K562 (cell line): ENCODE measurements at regions not wholly inside any gene's neighbourhood (a gene's known extent, or its start where the extent isn't known, plus 50 kb on each side); places are given as distances from the start of the nearest gene placed in this dataset.

ENCODE experiments used
- ATAC-seq: fragments of 200-7000 bp; cut with Tn5 transposase; 3 replicates; pipeline ENCODE4 v1.9.1; 2020; ENCODE audit warnings: moderate library complexity
- BruUV-seq: library from RNA; stranded (reverse); fragments of 400-500 nt; replicated peaks from 2 replicates; lab custom pipeline; 2021; lab: Mats Ljungman, UMichigan
- CTCF ChIA-PET: fragments of 300-600 bp; formaldehyde crosslinking; extraction: SDS; loops from one replicate; lab custom pipeline; 2021; ENCODE audit warnings: low intra/inter-chr PET ratio; lab: Yijun Ruan, JAX
- POLR2A ChIA-PET: fragments of 300-600, 350-650 bp; sonication (Branson Sonifier 250); formaldehyde crosslinking; extraction: SDS; loops from one replicate; lab custom pipeline; 2021; ENCODE audit warnings: antibody characterized with exemption, inconsistent platforms; lab: Yijun Ruan, JAX
- DNase-seq, 4 experiments: peaks; one replicate each; pipeline versions ENCODE4 v3.0.0 to v3.0.0-alpha.2; 2011 to 2018; ENCODE audit warnings: low spot score in 3 of 4, mixed read lengths in 3 of 4; ENCODE audit errors: extremely low read depth in 1 of 4
- FAIRE-seq: peaks from 2 replicates; lab custom pipeline; 2011; peaks lifted over from hg19 to GRCh38; lab: Jason Lieb, UNC
- H2AFZ ChIP-seq: 2 replicates; pipeline ENCODE4 v1.6.0; 2011; ENCODE audit warnings: low read depth, low read length, control low read depth, inconsistent platforms
- H3K27ac ChIP-seq: fragments of 200-600 bp; 3 replicates; pipeline ENCODE4 v1.8.0; 2011; ENCODE audit warnings: low read depth, mild to moderate bottlenecking, control low read depth, inconsistent platforms, low read length, moderate library complexity, mixed read lengths; ENCODE audit errors: extremely low read depth
- H3K27me3 ChIP-seq, 2 experiments: fragments of 300-600 bp in 1 of 2; 2 replicates in 1 of 2; 3 replicates in 1 of 2; pipeline versions ENCODE4 v1.6.0 to v1.8.0; 2011; ENCODE audit warnings: inconsistent platforms in 2 of 2, low read length in 2 of 2, mild to moderate bottlenecking in 1 of 2, mixed read lengths in 1 of 2, moderate library complexity in 1 of 2; ENCODE audit not compliant: control insufficient read depth in 2 of 2, insufficient read depth in 2 of 2
- H3K36me3 ChIP-seq: fragments of 300-600 bp; 3 replicates; pipeline ENCODE4 v1.8.0; 2011; ENCODE audit warnings: mild to moderate bottlenecking, low read length, inconsistent platforms; ENCODE audit not compliant: control insufficient read depth, insufficient read depth
- H3K4me1 ChIP-seq, 2 experiments: fragments of 200-600 bp in 1 of 2; replicated peaks in 1 of 2; 2 replicates in 1 of 2; 3 replicates in 1 of 2; pipeline versions ENCODE4 v1.5.1 to v1.8.0; 2011; ENCODE audit warnings: inconsistent platforms in 2 of 2, low read length in 2 of 2, mild to moderate bottlenecking in 1 of 2, mixed read lengths in 1 of 2, moderate library complexity in 1 of 2; ENCODE audit not compliant: control insufficient read depth in 2 of 2, insufficient read depth in 2 of 2
- H3K4me2 ChIP-seq: 2 replicates; pipeline ENCODE4 v1.6.1; 2011; ENCODE audit warnings: low read length, control low read depth, inconsistent platforms, mixed read lengths; ENCODE audit not compliant: insufficient read depth
- H3K4me3 ChIP-seq: fragments of 200-600 bp; sonication (generic), shearing (Covaris generic); 2 replicates; pipeline ENCODE4 v1.5.1; 2016; ENCODE audit warnings: control low read depth, inconsistent platforms
- H3K79me2 ChIP-seq: fragments of 200-600 bp; 3 replicates; pipeline ENCODE4 v1.8.0; 2011; ENCODE audit warnings: low read length, inconsistent platforms; ENCODE audit not compliant: control insufficient read depth, insufficient read depth
- H3K9ac ChIP-seq, 2 experiments: 2 replicates each; pipeline versions ENCODE4 v1.6.0 to v1.6.1; 2011; ENCODE audit warnings: low read depth in 2 of 2, low read length in 2 of 2, control low read depth in 1 of 2, inconsistent platforms in 1 of 2, mild to moderate bottlenecking in 1 of 2, mixed read lengths in 1 of 2; ENCODE audit not compliant: insufficient read depth in 1 of 2
- H3K9me1 ChIP-seq: one replicate; pipeline ENCODE4 v1.6.0; 2011; ENCODE audit warnings: inconsistent platforms, mild to moderate bottlenecking, low read length, moderate library complexity; ENCODE audit not compliant: control insufficient read depth, insufficient read depth
- H3K9me3 ChIP-seq: replicated peaks from 2 replicates; pipeline ENCODE4 v1.5.1; 2011; ENCODE audit warnings: low read depth, low read length, inconsistent platforms; ENCODE audit not compliant: control insufficient read depth, insufficient read depth
- H4K20me1 ChIP-seq: replicated peaks from 2 replicates; pipeline ENCODE4 v1.6.1; 2011; ENCODE audit warnings: low read length, inconsistent platforms, mixed read lengths; ENCODE audit not compliant: control insufficient read depth, insufficient read depth
- DMBX1 ChIP-seq: fragments of 250-450 bp; sonication (Bioruptor Pico); IDR thresholded peaks from 2 replicates; pipeline ENCODE4 v1.8.0; 2022; ENCODE audit warnings: inconsistent platforms, mild to moderate bottlenecking, moderate library complexity, borderline replicate concordance
- GATAD2B ChIP-seq: fragments of 450-650 bp; IDR thresholded peaks from 2 replicates; pipeline ENCODE4 v1.6.1; 2017; ENCODE audit warnings: mild to moderate bottlenecking, borderline replicate concordance
- HNRNPL ChIP-seq: fragments of 200-400 bp; formaldehyde crosslinking; IDR thresholded peaks from 2 replicates; pipeline ENCODE4 v1.6.1; 2017; ENCODE audit warnings: low read depth, mild to moderate bottlenecking, low read length
- HNRNPLL ChIP-seq: fragments of 200-400 bp; formaldehyde crosslinking; IDR thresholded peaks from 2 replicates; pipeline ENCODE4 v1.6.1; 2017; ENCODE audit warnings: low read length, low read depth, mild to moderate bottlenecking; ENCODE audit not compliant: poor library complexity, severe bottlenecking
- LCOR ChIP-seq: sonication (generic); formaldehyde crosslinking; IDR thresholded peaks from 2 replicates; pipeline ENCODE4 v1.8.0; 2022; ENCODE audit warnings: mild to moderate bottlenecking, missing genetic modification reagents
- MBD2 ChIP-seq: sonication (generic); IDR thresholded peaks from 2 replicates; pipeline ENCODE4 v1.6.1; 2016; ENCODE audit warnings: low read depth, borderline replicate concordance
- PTRF ChIP-seq: fragments of 450-650 bp; IDR thresholded peaks from 2 replicates; pipeline ENCODE4 v1.6.1; 2016; ENCODE audit warnings: mild to moderate bottlenecking, missing genetic modification characterization, missing compliant biosample characterization
- U2AF1 ChIP-seq: fragments of 200-400 bp; formaldehyde crosslinking; optimal IDR thresholded peaks from 2 replicates; pipeline ENCODE3; 2017; ENCODE audit warnings: mild to moderate bottlenecking, low read depth, low read length, moderate library complexity
- ZNF175 ChIP-seq: fragments of 200-800 bp; sonication (Bioruptor generic); IDR thresholded peaks from 2 replicates; pipeline ENCODE4 v1.6.1; 2016; ENCODE audit warnings: low read depth, mild to moderate bottlenecking, missing genetic modification characterization, missing compliant biosample characterization
- ZNF77 ChIP-seq: fragments of 250-450 bp; sonication (Bioruptor Pico); IDR thresholded peaks from 2 replicates; pipeline ENCODE4 v1.5.0; 2020
- WGBS: fragments of 100-300 bp; shearing (Covaris generic); methylation state at CpG from one replicate; pipeline ENCODE4 v1.1.6; 2016; ENCODE audit warnings: low coverage, mixed read lengths; ENCODE audit not compliant: insufficient coverage; ENCODE audit errors: missing lambda C conversion rate; 5-methylcytosine and 5-hydroxymethylcytosine counted together
- in situ Hi-C: fragments of 300-500 bp; cut with MboI; formaldehyde crosslinking; loops from 4 replicates; pipeline ENCODE4 v1.15.0; 2018; ENCODE audit warnings: inconsistent platforms, mixed read lengths
- intact Hi-C: fragments of 100-400 bp; cut with micrococcal nuclease; formaldehyde crosslinking; loops from 2 replicates; pipeline ENCODE4 v1.14.2; 2022
- TF ChIP-seq, protein P1 (sequence below): fragments of 450-650 bp; IDR thresholded peaks from 2 replicates; pipeline ENCODE4 v1.6.1; 2016; ENCODE audit warnings: missing biosample characterization, missing genetic modification characterization

DNA sequence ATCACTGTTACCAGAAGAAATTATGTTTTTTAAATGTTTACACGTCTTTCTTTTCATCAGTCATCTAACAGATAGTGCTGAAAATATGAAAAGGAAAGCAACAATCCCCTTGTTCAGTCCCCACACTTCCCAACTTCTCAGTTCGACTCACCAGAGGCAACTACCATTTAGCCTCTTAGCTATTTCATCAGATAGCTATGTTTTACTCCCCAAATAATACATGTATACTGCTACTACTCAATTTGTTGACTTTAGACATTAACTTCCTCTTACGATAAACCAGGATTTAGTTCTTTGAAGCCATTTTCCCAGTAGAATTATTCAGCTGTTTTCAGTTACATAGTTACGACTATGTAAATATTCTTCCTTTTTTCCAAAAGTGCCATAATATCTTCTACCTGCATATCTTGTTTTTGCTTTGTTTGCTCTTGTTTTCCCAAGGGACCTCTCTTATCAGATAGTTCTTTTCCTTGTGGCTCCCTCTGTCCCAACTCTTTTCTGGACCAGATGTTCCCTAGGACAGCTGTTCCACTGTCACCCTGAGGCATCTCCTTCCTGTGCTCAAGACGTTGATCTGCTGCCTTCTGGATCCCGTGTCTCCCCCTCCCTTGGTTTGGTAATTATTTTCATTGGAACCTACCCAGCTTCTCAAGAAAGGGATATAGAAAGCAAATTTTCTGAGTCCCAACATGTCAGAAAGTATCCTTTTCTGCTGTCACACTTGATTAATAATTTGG is 289.3 kb upstream of the TANK start:
- H3K36me3 ChIP-seq, result no peaks in the 10 kb centered on the region
- TF ChIP-seq HNRNPL (no peak), U2AF1 (no peak), DMBX1 (CRISPR knock-in tag) (no peak), PTRF (tag) (no peak), LCOR (CRISPR knock-in tag) (no peak), GATAD2B (no peak), MBD2 (no peak), ZNF175 (CRISPR knock-in tag) (no peak), ZNF77 (no peak), HNRNPLL (no peak)
- TF ChIP-seq, protein P1, sequence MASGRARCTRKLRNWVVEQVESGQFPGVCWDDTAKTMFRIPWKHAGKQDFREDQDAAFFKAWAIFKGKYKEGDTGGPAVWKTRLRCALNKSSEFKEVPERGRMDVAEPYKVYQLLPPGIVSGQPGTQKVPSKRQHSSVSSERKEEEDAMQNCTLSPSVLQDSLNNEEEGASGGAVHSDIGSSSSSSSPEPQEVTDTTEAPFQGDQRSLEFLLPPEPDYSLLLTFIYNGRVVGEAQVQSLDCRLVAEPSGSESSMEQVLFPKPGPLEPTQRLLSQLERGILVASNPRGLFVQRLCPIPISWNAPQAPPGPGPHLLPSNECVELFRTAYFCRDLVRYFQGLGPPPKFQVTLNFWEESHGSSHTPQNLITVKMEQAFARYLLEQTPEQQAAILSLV, result no peak
- TF ChIP-seq, all 486 proteins: peak for 0
- H3K9ac ChIP-seq, result no peak overlapping the region
- no peak overlapping the region for H3K4me2 ChIP-seq
- H3K79me2 ChIP-seq, result no peaks in the 10 kb centered on the region
- POLR2A ChIA-PET, result interaction anchor here (0.7 kb wide), 1 partner anchor 326 kb away, joined by 3 read pairs; no protein-coding TSS in a partner anchor
- no peaks in the 10 kb centered on the region for H4K20me1 ChIP-seq
- H3K9me1 ChIP-seq, result no peaks in the 10 kb centered on the region
- H3K9me3 ChIP-seq, result peaks cover under 1% of the 10 kb centered on the region; the same call in 1 of the 2 replicates
- in situ Hi-C loops (no loop called here), intact Hi-C loops (no loop called here)
- H3K4me1 ChIP-seq, result no peaks in the 10 kb centered on the region
- FAIRE-seq (no peak), ATAC-seq (no peak), DNase-seq (no peak)
- BruUV-seq, result no TSS peak
- CTCF ChIA-PET, result no interaction called here
- H3K27me3 ChIP-seq, result no peaks in the 10 kb centered on the region
- 0% methylated on average over 6 of the region's 6 CpGs for WGBS
- H3K27ac ChIP-seq, result no peak overlapping the region
- H3K4me3 ChIP-seq, result no peak overlapping the region
- no peak overlapping the region for H2AFZ ChIP-seq
